IPS DF 6.9 (cell line): ENCODE measurements at regions not wholly inside any gene's neighbourhood (a gene's known extent, or its start where the extent isn't known, plus 50 kb on each side); places are given as distances from the start of the nearest gene placed in this dataset.

Experiments used
- DNase-seq: peaks from one replicate; pipeline ENCODE4 v3.0.0-alpha.2; 2013; ENCODE audit warnings: low read depth, low spot score
- H3K27ac ChIP-seq: one replicate; pipeline ENCODE4 v1.5.1; 2013; ENCODE audit warnings: low read length, control low read depth
- H3K27me3 ChIP-seq: 2 replicates; pipeline ENCODE4 v1.6.1; 2013; ENCODE audit warnings: mild to moderate bottlenecking, low read length; ENCODE audit not compliant: control insufficient read depth, insufficient read depth
- H3K36me3 ChIP-seq: 2 replicates; pipeline ENCODE4 v1.6.1; 2013; ENCODE audit warnings: low read length; ENCODE audit not compliant: control insufficient read depth, insufficient read depth
- H3K4me1 ChIP-seq: 2 replicates; pipeline ENCODE4 v1.6.1; 2013; ENCODE audit warnings: low read length; ENCODE audit not compliant: control insufficient read depth, insufficient read depth
- H3K4me3 ChIP-seq: 2 replicates; pipeline ENCODE4 v1.5.1; 2013; ENCODE audit warnings: mild to moderate bottlenecking, low read length
- H3K9me3 ChIP-seq: 2 replicates; pipeline ENCODE4 v1.6.1; 2013; ENCODE audit warnings: low read length, inconsistent platforms; ENCODE audit not compliant: control insufficient read depth, insufficient read depth
- WGBS: extraction: QIAGEN DNeasy Blood & Tissue Kit; methylation state at CpG from one replicate; pipeline ENCODE4 v1.1.7; 2013; ENCODE audit warnings: mixed read lengths, missing lambda C conversion rate; ENCODE audit not compliant: insufficient read length, insufficient coverage; 5-methylcytosine and 5-hydroxymethylcytosine counted together

GRCh38 chr4:146998157-146998556 lies 52.5 kb upstream of the TTC29 start:
- Histone ChIP-seq H3K27me3 (no peaks in the 10 kb centered on the region), H3K4me3 (no peak overlapping the region), H3K9me3 (no peaks in the 10 kb centered on the region), H3K27ac (no peak overlapping the region), H3K4me1 (no peaks in the 10 kb centered on the region), H3K36me3 (no peaks in the 10 kb centered on the region)
- WGBS: no CpG with 5 or more reads among the region's 2 CpGs
- no peak for DNase-seq

- Histone ChIP-seq H3K9me3 (no peaks in the 10 kb centered on the region), H3K4me1 (peaks cover 7% of the 10 kb centered on the region; the same call in 1 of the 2 replicates), H3K4me3 (no peak overlapping the region), H3K27me3 (no peaks in the 10 kb centered on the region), H3K27ac (peak overlapping the region; percentile 58), H3K36me3 (no peaks in the 10 kb centered on the region)
- no peak for DNase-seq
- no CpG with 5 or more reads among the region's 9 CpGs for WGBS
These were observed 58.5 kb upstream of the TTC29 start for GRCh38 chr4:147003956-147004809.

- WGBS: no CpG with 5 or more reads among the region's 2 CpGs
- Histone ChIP-seq H3K27ac (no peak overlapping the region), H3K36me3 (no peaks in the 10 kb centered on the region), H3K4me3 (no peak overlapping the region), H3K4me1 (peaks cover 7% of the 10 kb centered on the region; the same call in 1 of the 2 replicates), H3K9me3 (no peaks in the 10 kb centered on the region), H3K27me3 (no peaks in the 10 kb centered on the region)
- DNase-seq: no peak
These were observed 60.6 kb upstream of the TTC29 start for GRCh38 chr4:147006229-147006628.

GRCh38 chr4:147009875-147010274 lies 64.2 kb upstream of the TTC29 start:
- Histone ChIP-seq H3K4me1 (no peaks in the 10 kb centered on the region), H3K4me3 (no peak overlapping the region), H3K27ac (no peak overlapping the region), H3K27me3 (no peaks in the 10 kb centered on the region), H3K9me3 (no peaks in the 10 kb centered on the region), H3K36me3 (no peaks in the 10 kb centered on the region)
- DNase-seq: no peak
- no CpG with 5 or more reads among the region's 4 CpGs for WGBS

- no peak overlapping the region for H3K27ac ChIP-seq
- H3K4me1 ChIP-seq: no peaks in the 10 kb centered on the region
- no CpG with 5 or more reads among the region's 8 CpGs for WGBS
- H3K9me3 ChIP-seq: no peaks in the 10 kb centered on the region
- no peak for DNase-seq
- no peaks in the 10 kb centered on the region for H3K27me3 ChIP-seq
- no peak overlapping the region for H3K4me3 ChIP-seq
- H3K36me3 ChIP-seq: no peaks in the 10 kb centered on the region
These were observed 65.7 kb upstream of the TTC29 start for GRCh38 chr4:147011411-147011810.

GRCh38 chr4:147012059-147012707 lies 66.5 kb upstream of the TTC29 start:
- WGBS: no CpG with 5 or more reads among the region's 5 CpGs
- DNase-seq: no peak
- H3K4me3 ChIP-seq: no peak overlapping the region

GRCh38 chr4:147014946-147015345 lies 69.3 kb upstream of the TTC29 start:
- no peak overlapping the region for H3K27ac ChIP-seq
- H3K36me3 ChIP-seq: no peaks in the 10 kb centered on the region
- no peak for DNase-seq
- no CpG with 5 or more reads among the region's 1 CpG for WGBS
- H3K4me1 ChIP-seq: no peaks in the 10 kb centered on the region
- H3K4me3 ChIP-seq: no peak overlapping the region
- H3K27me3 ChIP-seq: no peaks in the 10 kb centered on the region
- no peaks in the 10 kb centered on the region for H3K9me3 ChIP-seq

More at GRCh38 chr4:147012059-147012707, 66.5 kb upstream of the TTC29 start:
- Histone ChIP-seq H3K9me3 (no peaks in the 10 kb centered on the region), H3K27ac (no peak overlapping the region), H3K4me1 (no peaks in the 10 kb centered on the region), H3K36me3 (no peaks in the 10 kb centered on the region), H3K27me3 (no peaks in the 10 kb centered on the region)

- no peak for DNase-seq
- Histone ChIP-seq H3K4me1 (no peaks in the 10 kb centered on the region), H3K27me3 (no peaks in the 10 kb centered on the region), H3K36me3 (no peaks in the 10 kb centered on the region), H3K9me3 (no peaks in the 10 kb centered on the region), H3K4me3 (no peak overlapping the region), H3K27ac (no peak overlapping the region)
- no CpG with 5 or more reads among the region's 4 CpGs for WGBS
These were observed 69.8 kb upstream of the TTC29 start for GRCh38 chr4:147015491-147015890.

- Histone ChIP-seq H3K9me3 (no peaks in the 10 kb centered on the region), H3K27ac (no peak overlapping the region), H3K27me3 (no peaks in the 10 kb centered on the region), H3K4me3 (no peak overlapping the region), H3K4me1 (no peaks in the 10 kb centered on the region), H3K36me3 (no peaks in the 10 kb centered on the region)
- DNase-seq: no peak
- WGBS: no CpG with 5 or more reads among the region's 5 CpGs
These were observed 71.4 kb upstream of the TTC29 start for GRCh38 chr4:147017081-147017480.

- Histone ChIP-seq H3K4me3 (no peak overlapping the region), H3K9me3 (no peaks in the 10 kb centered on the region), H3K27ac (no peak overlapping the region), H3K4me1 (no peaks in the 10 kb centered on the region), H3K36me3 (no peaks in the 10 kb centered on the region), H3K27me3 (no peaks in the 10 kb centered on the region)
- WGBS: no CpG with 5 or more reads among the region's 2 CpGs
- no peak for DNase-seq
These were observed 73.4 kb upstream of the TTC29 start for GRCh38 chr4:147019091-147019490.
